ENCODE measurements at regions not wholly inside any gene's neighbourhood (a gene's known extent, or its start where the extent isn't known, plus 50 kb on each side); places are given as distances from the start of the nearest gene placed in this dataset.

GRCh38 chr2:16885027-16885426, 219.4 kb upstream of the CYRIA start:
- peak; percentile 56 for DNase-seq
- H3K9ac ChIP-seq (ENCODE audit: extremely low read depth, low read length, poor library complexity, severe bottlenecking), result no peak overlapping the region
- H3K9me3 ChIP-seq (ENCODE audit: control insufficient read depth, low read length), result no peaks in the 10 kb centered on the region
- H3K9me3 Mint-ChIP-seq, result no peaks in the 10 kb centered on the region
- TF ChIP-seq, protein P1, sequence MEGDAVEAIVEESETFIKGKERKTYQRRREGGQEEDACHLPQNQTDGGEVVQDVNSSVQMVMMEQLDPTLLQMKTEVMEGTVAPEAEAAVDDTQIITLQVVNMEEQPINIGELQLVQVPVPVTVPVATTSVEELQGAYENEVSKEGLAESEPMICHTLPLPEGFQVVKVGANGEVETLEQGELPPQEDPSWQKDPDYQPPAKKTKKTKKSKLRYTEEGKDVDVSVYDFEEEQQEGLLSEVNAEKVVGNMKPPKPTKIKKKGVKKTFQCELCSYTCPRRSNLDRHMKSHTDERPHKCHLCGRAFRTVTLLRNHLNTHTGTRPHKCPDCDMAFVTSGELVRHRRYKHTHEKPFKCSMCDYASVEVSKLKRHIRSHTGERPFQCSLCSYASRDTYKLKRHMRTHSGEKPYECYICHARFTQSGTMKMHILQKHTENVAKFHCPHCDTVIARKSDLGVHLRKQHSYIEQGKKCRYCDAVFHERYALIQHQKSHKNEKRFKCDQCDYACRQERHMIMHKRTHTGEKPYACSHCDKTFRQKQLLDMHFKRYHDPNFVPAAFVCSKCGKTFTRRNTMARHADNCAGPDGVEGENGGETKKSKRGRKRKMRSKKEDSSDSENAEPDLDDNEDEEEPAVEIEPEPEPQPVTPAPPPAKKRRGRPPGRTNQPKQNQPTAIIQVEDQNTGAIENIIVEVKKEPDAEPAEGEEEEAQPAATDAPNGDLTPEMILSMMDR (conservative IDR thresholded peaks at IDR 0.05), result no peak
- 79% methylated on average over 1 of the region's 1 CpG; no CpG with 5 or more reads in 1 of the 2 experiments for WGBS, 2 experiments (ENCODE audit: insufficient coverage in 1 of 2, insufficient read length in 1 of 2)
- H3K4me3 ChIP-seq (ENCODE audit: low read length), result no peak overlapping the region
- no peak overlapping the region for H3K4me3 Mint-ChIP-seq
- no peaks in the 10 kb centered on the region for H3K36me3 ChIP-seq (ENCODE audit: control insufficient read depth, insufficient read depth, low read length)
- no peaks in the 10 kb centered on the region for H3K27me3 Mint-ChIP-seq (ENCODE audit: insufficient read depth)
- H3K4me1 Mint-ChIP-seq, result peaks cover 4% of the 10 kb centered on the region
- H3K27ac Mint-ChIP-seq, result no peak overlapping the region
- no peaks in the 10 kb centered on the region for H3K27me3 ChIP-seq (ENCODE audit: control insufficient read depth, insufficient read depth, low read length, poor library complexity, severe bottlenecking)
- peaks cover 6% of the 10 kb centered on the region for H3K4me1 ChIP-seq (ENCODE audit: control insufficient read depth, insufficient read depth, low read length)
- H3K36me3 Mint-ChIP-seq (ENCODE audit: low read depth), result no peaks in the 10 kb centered on the region
- H3K27ac ChIP-seq (ENCODE audit: low read depth, low read length), result no peak overlapping the region

DNA sequence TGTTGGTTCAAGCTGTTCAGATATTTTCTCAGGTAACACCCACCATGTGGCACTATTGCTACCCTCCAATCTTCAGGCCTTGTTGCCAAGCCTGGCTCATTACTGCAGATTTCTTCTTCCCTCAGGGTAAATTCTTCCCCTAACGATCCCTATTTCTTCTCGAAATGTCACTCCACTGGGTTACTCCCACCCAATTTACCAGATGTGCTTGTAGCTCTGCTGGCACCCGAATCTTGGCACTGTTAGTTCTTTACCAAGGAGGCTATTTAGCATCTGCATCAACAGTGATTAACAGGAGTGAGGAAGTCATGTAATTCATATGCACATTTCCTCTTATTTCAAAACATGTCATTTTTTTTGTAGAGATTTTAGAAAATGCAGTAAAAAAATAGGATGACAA, 217.1 kb upstream of the CYRIA start:
- H3K27ac ChIP-seq (ENCODE audit: low read depth, low read length), result no peak overlapping the region
- H3K4me1 ChIP-seq (ENCODE audit: control insufficient read depth, insufficient read depth, low read length), result peaks cover 6% of the 10 kb centered on the region
- H3K9ac ChIP-seq (ENCODE audit: extremely low read depth, low read length, poor library complexity, severe bottlenecking), result no peak overlapping the region
- H3K4me1 Mint-ChIP-seq, result peaks cover 1% of the 10 kb centered on the region
- H3K27me3 ChIP-seq (ENCODE audit: control insufficient read depth, insufficient read depth, low read length, poor library complexity, severe bottlenecking), result no peaks in the 10 kb centered on the region
- H3K27me3 Mint-ChIP-seq (ENCODE audit: insufficient read depth), result no peaks in the 10 kb centered on the region
- no peaks in the 10 kb centered on the region for H3K36me3 ChIP-seq (ENCODE audit: control insufficient read depth, insufficient read depth, low read length)
- no peak for DNase-seq
- TF ChIP-seq, protein P1 (conservative IDR thresholded peaks at IDR 0.05), result no peak
- no peaks in the 10 kb centered on the region for H3K36me3 Mint-ChIP-seq (ENCODE audit: low read depth)
- H3K9me3 Mint-ChIP-seq, result no peaks in the 10 kb centered on the region
- no peak overlapping the region for H3K4me3 Mint-ChIP-seq
- H3K9me3 ChIP-seq (ENCODE audit: control insufficient read depth, low read length), result no peaks in the 10 kb centered on the region
- H3K4me3 ChIP-seq (ENCODE audit: low read length), result no peak overlapping the region
- no peak overlapping the region for H3K27ac Mint-ChIP-seq
- 80% methylated on average over 2 to 3 of the region's 3 CpGs for WGBS, 2 experiments (ENCODE audit: insufficient coverage in 1 of 2, insufficient read length in 1 of 2)

DNA sequence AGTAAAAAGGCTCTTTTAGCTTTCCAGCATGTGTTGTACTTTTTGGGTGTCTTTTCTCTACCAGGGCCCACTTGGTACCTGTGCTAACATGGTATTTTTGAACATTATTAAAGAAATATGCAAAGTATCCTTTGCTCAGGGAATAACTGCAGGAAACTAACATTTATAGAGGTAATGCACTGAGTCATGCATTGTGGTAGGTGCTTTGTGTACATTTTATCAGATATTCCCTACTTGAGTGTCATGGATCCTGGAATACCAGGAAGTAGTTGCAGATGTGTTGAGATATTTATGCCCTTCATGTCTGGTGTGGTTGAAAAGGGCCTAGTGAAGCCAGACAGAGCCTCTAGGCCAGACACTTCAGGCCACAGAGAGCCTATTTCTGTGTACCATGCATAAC, 215.5 kb upstream of the CYRIA start:
- no peak for DNase-seq
- no peaks in the 10 kb centered on the region for H3K27me3 ChIP-seq (ENCODE audit: control insufficient read depth, insufficient read depth, low read length, poor library complexity, severe bottlenecking)
- no peaks in the 10 kb centered on the region for H3K9me3 ChIP-seq (ENCODE audit: control insufficient read depth, low read length)
- H3K4me3 Mint-ChIP-seq, result no peak overlapping the region
- H3K27me3 Mint-ChIP-seq (ENCODE audit: insufficient read depth), result no peaks in the 10 kb centered on the region
- TF ChIP-seq, protein P1 (conservative IDR thresholded peaks at IDR 0.05), result no peak
- H3K9ac ChIP-seq (ENCODE audit: extremely low read depth, low read length, poor library complexity, severe bottlenecking), result no peak overlapping the region
- peaks cover under 1% of the 10 kb centered on the region for H3K4me1 ChIP-seq (ENCODE audit: control insufficient read depth, insufficient read depth, low read length)
- no peak overlapping the region for H3K27ac ChIP-seq (ENCODE audit: low read depth, low read length)
- no peaks in the 10 kb centered on the region for H3K36me3 Mint-ChIP-seq (ENCODE audit: low read depth)
- H3K9me3 Mint-ChIP-seq, result no peaks in the 10 kb centered on the region
- H3K4me1 Mint-ChIP-seq, result peaks cover 1% of the 10 kb centered on the region
- H3K36me3 ChIP-seq (ENCODE audit: control insufficient read depth, insufficient read depth, low read length), result no peaks in the 10 kb centered on the region
- H3K27ac Mint-ChIP-seq, result no peak overlapping the region
- H3K4me3 ChIP-seq (ENCODE audit: low read length), result no peak overlapping the region

Measured in endodermal cell (in vitro differentiated cells).